Endothelial cell of umbilical vein (primary cell): ENCODE measurements at regions not wholly inside any gene's neighbourhood (a gene's known extent, or its start where the extent isn't known, plus 50 kb on each side); places are given as distances from the start of the nearest gene placed in this dataset.

Source experiments
- BruUV-seq: library from RNA; stranded (reverse); fragments of 400-500 nt; replicated peaks from 2 replicates; lab custom pipeline; 2021; lab: Mats Ljungman, UMichigan
- CTCF ChIA-PET: fragments of 300-600, 350-600 bp; sonication (Branson Sonifier 250); formaldehyde crosslinking; loops from one replicate; lab custom pipeline; 2021; ENCODE audit warnings: antibody characterized with exemption, inconsistent platforms; lab: Charles Lee
- POLR2A ChIA-PET: fragments of 300-600, 350-600 bp; sonication (Branson Sonifier 250); formaldehyde crosslinking; loops from one replicate; lab custom pipeline; 2021; ENCODE audit warnings: antibody characterized with exemption, inconsistent platforms; lab: Charles Lee
- DNase-seq: peaks from one replicate; pipeline ENCODE4 v3.0.0-alpha.2; 2011; ENCODE audit warnings: low read depth, low spot score
- FAIRE-seq: peaks from 2 replicates; lab custom pipeline; 2011; peaks lifted over from hg19 to GRCh38; lab: Jason Lieb, UNC
- H2AFZ ChIP-seq: 2 replicates; pipeline ENCODE4 v1.6.0; 2012; ENCODE audit warnings: low read depth, low read length, control low read depth, inconsistent platforms
- H3K27ac ChIP-seq: 2 replicates; pipeline ENCODE4 v1.5.1; 2011; ENCODE audit warnings: low read depth, mild to moderate bottlenecking, control low read depth, low read length, moderate library complexity; ENCODE audit not compliant: insufficient read depth
- H3K27me3 ChIP-seq, 2 experiments: 2 replicates each; pipeline versions ENCODE4 v1.6.0 to v1.6.1; 2011; ENCODE audit warnings: low read length in 2 of 2, mixed read lengths in 1 of 2; ENCODE audit not compliant: control insufficient read depth in 2 of 2, insufficient read depth in 2 of 2
- H3K36me3 ChIP-seq, 2 experiments: 2 replicates in 1 of 2; 3 replicates in 1 of 2; pipeline ENCODE4 v1.5.1; 2011; ENCODE audit warnings: low read length in 2 of 2, mild to moderate bottlenecking in 1 of 2, moderate library complexity in 1 of 2; ENCODE audit not compliant: control insufficient read depth in 2 of 2, insufficient read depth in 2 of 2; ENCODE audit errors: extremely low read depth in 1 of 2
- H3K4me1 ChIP-seq: 3 replicates; pipeline ENCODE4 v1.5.1; 2011; ENCODE audit warnings: mild to moderate bottlenecking, low read length; ENCODE audit not compliant: control insufficient read depth, insufficient read depth; ENCODE audit errors: extremely low read depth
- H3K4me2 ChIP-seq: 2 replicates; pipeline ENCODE4 v1.6.1; 2011; ENCODE audit warnings: low read length, control low read depth, mixed read lengths; ENCODE audit not compliant: insufficient read depth
- H3K4me3 ChIP-seq, 3 experiments: fragments of 200-600 bp in 1 of 3; sonication (generic), shearing (Covaris generic) in 1 of 3; replicated peaks in 1 of 3; 2 replicates each; pipeline ENCODE4 v1.5.1; 2011 to 2016; ENCODE audit warnings: control low read depth in 3 of 3, low read length in 3 of 3, mild to moderate bottlenecking in 2 of 3, inconsistent platforms in 1 of 3, low read depth in 1 of 3, moderate library complexity in 1 of 3; ENCODE audit not compliant: insufficient read depth in 1 of 3
- H3K79me2 ChIP-seq: 2 replicates; pipeline ENCODE4 v1.6.0; 2012; ENCODE audit warnings: low read length, inconsistent platforms; ENCODE audit not compliant: control insufficient read depth, insufficient read depth
- H3K9ac ChIP-seq: replicated peaks from 2 replicates; pipeline ENCODE3; 2011; ENCODE audit warnings: low read length, control low read depth; ENCODE audit not compliant: insufficient read depth; ENCODE audit errors: extremely low read depth
- H3K9me1 ChIP-seq: replicated peaks from 3 replicates; pipeline ENCODE4 v1.6.0; 2011; ENCODE audit warnings: mild to moderate bottlenecking, low read length; ENCODE audit not compliant: control insufficient read depth, insufficient read depth; ENCODE audit errors: extremely low read depth
- H3K9me3 ChIP-seq: replicated peaks from 2 replicates; pipeline ENCODE4 v1.5.1; 2012; ENCODE audit warnings: low read length, inconsistent platforms; ENCODE audit not compliant: control insufficient read depth, insufficient read depth
- H4K20me1 ChIP-seq: replicated peaks from 2 replicates; pipeline ENCODE3; 2011; ENCODE audit warnings: mild to moderate bottlenecking, low read length; ENCODE audit not compliant: control insufficient read depth, insufficient read depth; ENCODE audit errors: extremely low read depth
- CTCF ChIP-seq, 2 donors: IDR thresholded peaks; 1 replicate in 1 of 2; 2 replicates in 1 of 2; pipeline ENCODE4 v1.5.1; 2011; ENCODE audit warnings: low read length in 2 of 2, mild to moderate bottlenecking in 2 of 2, moderate library complexity in 2 of 2, control low read depth in 1 of 2, inconsistent platforms in 1 of 2, low read depth in 1 of 2; ENCODE audit not compliant: insufficient read depth in 1 of 2; ENCODE audit errors: extremely low read depth in 1 of 2
- EZH2 ChIP-seq: IDR thresholded peaks from 2 replicates; pipeline ENCODE4 v1.6.1; 2012; ENCODE audit warnings: borderline replicate concordance, low read depth, mild to moderate bottlenecking, moderate library complexity, low read length, inconsistent platforms; ENCODE audit not compliant: severe bottlenecking
- JUN ChIP-seq: IDR thresholded peaks from 2 replicates; pipeline ENCODE4 v1.6.1; 2011; ENCODE audit warnings: borderline replicate concordance, low read depth; ENCODE audit not compliant: insufficient read length, insufficient read depth
- MAX ChIP-seq: IDR thresholded peaks from 2 replicates; pipeline ENCODE4 v1.6.1; 2011; ENCODE audit not compliant: insufficient read depth, insufficient read length
- MYC ChIP-seq: IDR thresholded peaks from one replicate; pipeline ENCODE4 v1.6.1; 2011; ENCODE audit warnings: mild to moderate bottlenecking, low read depth, low read length
- POLR2AphosphoS5 ChIP-seq: IDR thresholded peaks from 2 replicates; pipeline ENCODE4 v1.6.1; 2012; ENCODE audit warnings: low read depth, mild to moderate bottlenecking, control low read depth, low read length, moderate library complexity; ENCODE audit not compliant: insufficient read depth
- dilution Hi-C: fragments of 300-500 bp; cut with MboI; formaldehyde crosslinking; loops from one replicate; pipeline ENCODE4 v1.15.0; 2019; ENCODE audit warnings: low sequenced_read_pairs; ENCODE audit not compliant: extremely low pct_ligation_motif_present
- intact Hi-C: fragments of 100-400 bp; cut with micrococcal nuclease; formaldehyde crosslinking; loops from one replicate; pipeline ENCODE4 v1.10.0; 2022

DNA sequence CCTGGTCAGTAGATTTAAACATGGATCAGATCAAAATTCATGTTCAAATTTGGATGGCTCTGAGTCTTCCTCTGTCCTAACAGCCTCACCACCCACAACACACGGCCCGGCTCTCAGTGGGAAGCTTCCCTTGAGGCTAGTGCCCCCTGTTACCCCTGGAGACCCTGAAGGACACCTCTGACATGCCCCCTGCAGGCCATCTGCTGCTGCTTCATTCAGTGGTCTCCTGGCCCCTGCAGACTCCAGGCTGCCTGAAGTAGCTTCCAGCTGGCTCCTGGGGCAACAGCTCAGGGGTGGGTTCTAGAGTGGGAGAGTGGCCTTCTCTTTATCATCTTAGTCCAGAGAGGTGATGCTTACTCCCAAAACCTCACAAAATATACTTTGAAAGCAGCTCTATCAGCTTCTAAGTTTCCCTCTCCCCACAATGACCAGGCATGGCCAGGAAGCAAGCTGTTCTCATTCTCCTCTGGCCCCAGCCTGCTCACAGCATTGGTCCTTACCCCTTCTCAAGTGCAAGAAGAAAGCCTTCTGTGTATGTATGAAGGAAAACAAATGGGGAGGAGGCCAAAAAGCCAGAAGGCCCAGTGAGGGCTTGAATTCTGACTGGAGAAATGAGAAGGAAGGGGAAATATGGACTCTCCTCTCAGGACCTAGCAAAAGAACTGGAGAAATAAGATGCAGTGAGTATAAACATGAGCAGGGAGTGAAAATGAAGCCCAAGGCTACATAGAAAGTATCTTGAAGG, 189.6 kb upstream of the INHBA start:
- no peak for FAIRE-seq

More for the DNA sequence above, 189.6 kb upstream of the INHBA start:
- Histone ChIP-seq H3K36me3 (no peaks in the 10 kb centered on the region), H3K9ac (no peak overlapping the region), H3K9me3 (no peaks in the 10 kb centered on the region), H3K27me3 (peaks cover 0 to 2% of the 10 kb centered on the region in 2 experiments), H3K9me1 (no peaks in the 10 kb centered on the region), H3K4me2 (no peak overlapping the region), H3K4me1 (no peaks in the 10 kb centered on the region), H2AFZ (no peak overlapping the region), H3K27ac (no peak overlapping the region), H3K4me3 (no peak overlapping the region), H4K20me1 (no peaks in the 10 kb centered on the region), H3K79me2 (no peaks in the 10 kb centered on the region)
- no peak for DNase-seq
- TF ChIP-seq POLR2AphosphoS5 (no peak), EZH2 (no peak), JUN (no peak), MYC (no peak), MAX (no peak), CTCF (IDR thresholded peaks at IDR 0.05; ENCODE audit: extremely low read depth in 1 of 2, insufficient read depth in 1 of 2, low read depth in 1 of 2, low read length in 2 of 2) (peak in 1 of 2 donors; percentile 11)
- intact Hi-C loops (no loop called here), dilution Hi-C loops (no loop called here)
- ChIA-PET CTCF (interaction anchor here (0.7 to 0.9 kb wide), 2 partner anchors 48 to 1693 kb away, joined by 3 read pairs; no protein-coding TSS in a partner anchor), POLR2A (no interaction called here)
- BruUV-seq: no TSS peak
